GM18868 (cell line): ENCODE measurements at regions not wholly inside any gene's neighbourhood (a gene's known extent, or its start where the extent isn't known, plus 50 kb on each side); places are given as distances from the start of the nearest gene placed in this dataset.

Experiments
- ATAC-seq: cut with Tn5 transposase; IDR thresholded peaks from one replicate; pipeline ENCODE4 v1.9.1; 2021; ENCODE audit warnings: mild to moderate bottlenecking, moderate library complexity; ENCODE audit not compliant: unreplicated experiment

- peak; percentile 91 for ATAC-seq
Measured at GRCh38 chr2:111219285-111219684, 98.6 kb downstream of the BCL2L11 start.

- ATAC-seq, result no peak
Measured at GRCh38 chr2:111219734-111220505, 99.2 kb downstream of the BCL2L11 start.

- ATAC-seq, result no peak
Measured at GRCh38 chr2:111220962-111221361, 100.2 kb downstream of the BCL2L11 start.

GRCh38 chr2:111221701-111222100, 101.0 kb downstream of the BCL2L11 start:
- no peak for ATAC-seq

GRCh38 chr2:111222204-111222866, 101.6 kb downstream of the BCL2L11 start:
- no peak for ATAC-seq

GRCh38 chr2:111225856-111226255, 105.1 kb downstream of the BCL2L11 start:
- ATAC-seq, result no peak

GRCh38 chr2:111226876-111227700, 106.4 kb downstream of the BCL2L11 start:
- no peak for ATAC-seq

- ATAC-seq, result no peak
Measured at GRCh38 chr2:111227716-111228141, 107.0 kb downstream of the BCL2L11 start.

- no peak for ATAC-seq
Measured at GRCh38 chr2:111231532-111232252, 111.0 kb downstream of the BCL2L11 start.

GRCh38 chr2:111235192-111236015, 114.7 kb downstream of the BCL2L11 start:
- no peak for ATAC-seq

- no peak for ATAC-seq
Measured at GRCh38 chr2:111236025-111236424, 115.3 kb downstream of the BCL2L11 start.

GRCh38 chr2:111238296-111238695, 117.6 kb downstream of the BCL2L11 start:
- no peak for ATAC-seq

GRCh38 chr2:111239107-111239506, 118.4 kb downstream of the BCL2L11 start:
- peak; percentile 98 for ATAC-seq

- no peak for ATAC-seq
Measured at GRCh38 chr2:111239581-111240249, 119.0 kb downstream of the BCL2L11 start.

- ATAC-seq, result no peak
Measured at GRCh38 chr2:111243295-111243694, 122.6 kb downstream of the BCL2L11 start.

- ATAC-seq, result no peak
Measured at GRCh38 chr2:111244864-111245263, 124.2 kb downstream of the BCL2L11 start.

- ATAC-seq, result no peak
Measured at GRCh38 chr2:111246620-111247061, 125.9 kb downstream of the BCL2L11 start.

- no peak for ATAC-seq
Measured at GRCh38 chr2:111247491-111247890, 126.8 kb downstream of the BCL2L11 start.

GRCh38 chr2:111249806-111250205, 129.1 kb downstream of the BCL2L11 start:
- no peak for ATAC-seq
